SJCRH30 (cell line): ENCODE measurements at regions not wholly inside any gene's neighbourhood (a gene's known extent, or its start where the extent isn't known, plus 50 kb on each side); places are given as distances from the start of the nearest gene placed in this dataset.
"Not testable (repeated sequence)": the region's sequence is repeated elsewhere in the genome, so short reads cannot be mapped to it uniquely, and the experiment has no call there.

Experiments
- DNase-seq, 2 experiments: peaks; one replicate each; pipeline ENCODE4 v3.0.0-alpha.2; 2015 to 2020
- H3K27ac ChIP-seq: fragments of 250-450 bp; sonication (Bioruptor Pico); 2 replicates; pipeline ENCODE4 v1.5.1; 2020; ENCODE audit warnings: mild to moderate bottlenecking, moderate library complexity
- H3K27me3 ChIP-seq: fragments of 250-450 bp; sonication (Bioruptor Pico); 2 replicates; pipeline ENCODE4 v1.5.1; 2020; ENCODE audit warnings: mild to moderate bottlenecking, moderate library complexity
- H3K36me3 ChIP-seq: fragments of 250-450 bp; sonication (Bioruptor Pico); 2 replicates; pipeline ENCODE4 v1.5.1; 2020; ENCODE audit warnings: mild to moderate bottlenecking, moderate library complexity
- H3K4me1 ChIP-seq: fragments of 250-450 bp; sonication (Bioruptor Pico); 2 replicates; pipeline ENCODE4 v1.5.1; 2020; ENCODE audit warnings: mild to moderate bottlenecking, moderate library complexity
- H3K4me3 ChIP-seq: fragments of 250-450 bp; sonication (Bioruptor Pico); 2 replicates; pipeline ENCODE4 v1.5.1; 2020; ENCODE audit warnings: mild to moderate bottlenecking, moderate library complexity
- H3K9me3 ChIP-seq: fragments of 250-450 bp; sonication (Bioruptor Pico); replicated peaks from 2 replicates; pipeline ENCODE4 v1.5.1; 2020; ENCODE audit warnings: mild to moderate bottlenecking, moderate library complexity

DNA sequence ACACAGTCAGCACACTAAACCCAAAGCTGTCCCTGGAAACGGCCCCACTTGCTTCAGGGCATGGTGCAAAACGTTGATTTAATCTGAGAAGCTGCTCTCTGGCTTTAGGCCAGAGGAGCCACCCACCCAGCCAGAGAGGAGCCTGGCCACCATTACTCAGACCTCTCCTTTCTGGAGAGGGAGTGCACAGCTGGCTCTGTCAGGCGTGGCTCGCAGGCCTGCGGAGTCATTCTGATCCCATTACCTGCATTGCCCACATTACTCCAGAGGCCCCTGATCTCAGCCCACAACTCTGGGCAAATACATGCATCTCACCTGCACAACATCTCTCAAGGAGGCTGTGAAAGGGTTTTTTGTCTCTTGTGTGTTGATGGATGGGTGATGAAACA is 370.0 kb upstream of the IGFBP3 start:
- H3K27ac ChIP-seq, result no peak overlapping the region
- H3K36me3 ChIP-seq, result no peaks in the 10 kb centered on the region
- peak; percentile 60 to 63 for DNase-seq
- no peaks in the 10 kb centered on the region for H3K9me3 ChIP-seq
- no peak overlapping the region for H3K4me3 ChIP-seq
- peaks cover 13% of the 10 kb centered on the region for H3K4me1 ChIP-seq
- H3K27me3 ChIP-seq, result no peaks in the 10 kb centered on the region

DNA sequence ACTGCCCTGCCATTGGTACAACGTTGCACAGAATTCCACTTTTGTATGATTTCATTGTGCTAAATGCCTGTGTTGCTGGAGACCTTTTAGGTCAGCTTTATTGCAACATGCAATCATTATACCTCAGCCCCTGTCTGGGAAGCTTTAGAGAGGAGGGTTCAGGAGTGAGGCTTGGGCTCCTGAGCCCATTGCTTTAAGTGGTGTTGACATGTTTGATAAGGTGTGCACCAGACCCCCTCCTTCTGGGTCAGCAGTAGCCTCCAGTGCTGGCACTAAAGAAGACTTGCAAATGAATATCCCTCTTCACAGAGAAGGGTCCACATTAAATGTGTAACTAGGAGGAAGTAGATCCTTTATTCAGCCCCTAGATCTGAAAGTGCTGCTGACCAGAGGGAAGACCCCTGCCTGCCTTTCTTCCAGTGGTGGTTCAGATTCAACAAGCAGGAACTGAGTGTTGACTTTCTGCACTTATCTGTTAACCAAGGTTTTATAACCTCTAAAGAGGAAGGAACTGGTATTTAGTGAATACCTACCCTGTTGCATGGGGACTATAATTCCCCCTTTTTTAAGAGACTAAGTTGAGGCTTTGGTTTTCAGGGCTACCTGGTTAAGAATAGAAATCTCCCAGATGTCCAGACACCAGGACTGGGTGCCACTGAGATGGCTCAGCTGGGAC is 369.4 kb upstream of the IGFBP3 start:
- H3K27ac ChIP-seq, result no peak overlapping the region
- no peaks in the 10 kb centered on the region for H3K9me3 ChIP-seq
- H3K4me3 ChIP-seq, result no peak overlapping the region
- DNase-seq, result no peak
- no peaks in the 10 kb centered on the region for H3K36me3 ChIP-seq
- peaks cover 13% of the 10 kb centered on the region for H3K4me1 ChIP-seq
- no peaks in the 10 kb centered on the region for H3K27me3 ChIP-seq

DNA sequence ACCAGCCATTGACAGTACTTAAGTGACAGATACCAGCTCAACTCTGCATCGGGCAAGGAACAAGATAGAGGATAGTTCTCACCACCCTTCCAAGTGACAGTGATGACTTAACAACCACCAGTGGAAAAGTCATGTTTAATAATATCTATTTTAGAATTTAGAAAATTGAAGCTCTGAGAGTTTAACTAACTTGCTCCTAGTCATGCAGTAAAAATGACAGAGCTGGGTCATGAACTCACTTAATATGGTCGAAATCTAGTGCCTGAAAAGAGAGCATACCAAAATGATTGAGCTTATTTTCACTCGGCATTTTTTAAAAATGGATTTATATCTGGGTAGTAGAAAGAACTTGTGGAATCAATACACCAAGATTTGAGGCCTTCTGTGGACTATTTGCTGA is 367.8 kb upstream of the IGFBP3 start:
- H3K4me1 ChIP-seq, result peaks cover 13% of the 10 kb centered on the region
- DNase-seq, result no peak
- no peaks in the 10 kb centered on the region for H3K9me3 ChIP-seq
- H3K27ac ChIP-seq, result no peak overlapping the region
- H3K4me3 ChIP-seq, result no peak overlapping the region
- H3K36me3 ChIP-seq, result no peaks in the 10 kb centered on the region
- no peaks in the 10 kb centered on the region for H3K27me3 ChIP-seq

DNA sequence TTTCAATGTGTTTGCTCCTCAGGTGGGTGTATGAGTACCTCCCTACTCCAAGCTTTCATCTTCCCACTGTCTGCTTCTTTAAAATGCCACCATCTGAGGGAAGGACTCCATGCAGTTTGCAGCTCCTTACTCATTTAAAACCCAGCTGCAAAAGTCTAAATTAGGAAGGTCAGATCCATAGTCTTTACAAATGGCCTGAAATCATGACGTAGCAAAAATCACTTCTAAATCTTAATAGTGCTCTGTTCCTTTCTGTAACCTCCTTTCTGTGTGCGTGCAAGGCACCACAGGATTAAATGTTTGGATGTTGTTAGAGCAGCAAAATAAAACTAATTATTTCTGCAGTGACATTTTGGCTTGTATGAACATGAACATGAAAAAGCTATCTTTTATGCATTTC is 366.9 kb upstream of the IGFBP3 start:
- Histone ChIP-seq H3K27me3 (no peaks in the 10 kb centered on the region), H3K4me1 (peaks cover 13% of the 10 kb centered on the region)

DNA sequence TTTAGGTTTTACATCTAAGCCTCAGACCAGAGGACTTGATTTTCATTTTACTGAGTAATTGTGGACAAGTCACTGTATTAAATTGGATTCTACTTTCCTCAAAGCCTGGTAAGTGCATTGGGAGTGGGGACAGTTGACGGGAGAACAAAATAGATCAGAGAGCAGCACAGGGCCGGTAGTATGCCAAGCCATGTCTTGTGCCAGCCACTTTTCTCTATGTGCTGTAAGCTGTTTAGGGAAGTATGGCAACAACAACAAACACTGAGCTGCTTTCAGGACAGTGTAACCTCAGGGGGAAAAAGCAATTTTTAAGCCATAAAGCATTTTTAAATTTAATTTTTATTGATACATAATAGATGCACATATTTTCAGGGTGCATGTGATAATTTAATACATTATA is 365.9 kb upstream of the IGFBP3 start:
- Histone ChIP-seq H3K27ac (no peak overlapping the region), H3K27me3 (no peaks in the 10 kb centered on the region), H3K36me3 (no peaks in the 10 kb centered on the region), H3K4me1 (peaks cover 13% of the 10 kb centered on the region), H3K9me3 (no peaks in the 10 kb centered on the region), H3K4me3 (no peak overlapping the region)
- DNase-seq, result no peak

More for the DNA sequence above, 366.9 kb upstream of the IGFBP3 start:
- Histone ChIP-seq H3K9me3 (no peaks in the 10 kb centered on the region), H3K36me3 (no peaks in the 10 kb centered on the region), H3K4me3 (no peak overlapping the region), H3K27ac (no peak overlapping the region)
- DNase-seq, result no peak

DNA sequence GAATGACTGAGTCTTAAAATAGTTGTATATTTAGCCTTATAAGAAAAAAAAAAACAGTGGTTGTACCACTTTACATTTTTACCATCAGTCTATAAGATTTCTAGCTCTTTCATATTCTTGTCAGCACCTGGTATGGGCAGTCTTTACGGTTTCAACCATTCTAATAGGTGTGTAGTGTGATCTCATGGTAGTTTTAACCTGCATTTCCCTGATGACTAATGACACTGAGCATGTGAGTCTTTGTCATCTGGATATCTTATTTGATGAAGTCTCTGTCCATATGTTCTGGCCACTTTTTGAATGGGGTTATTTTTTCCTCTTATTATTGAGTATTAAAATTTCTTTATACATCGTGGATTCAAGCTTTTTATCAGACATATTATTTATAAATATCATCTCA is 365.3 kb upstream of the IGFBP3 start:
- Histone ChIP-seq H3K4me3 (no peak overlapping the region), H3K9me3 (no peaks in the 10 kb centered on the region), H3K4me1 (peaks cover 7% of the 10 kb centered on the region), H3K36me3 (no peaks in the 10 kb centered on the region), H3K27me3 (no peaks in the 10 kb centered on the region), H3K27ac (no peak overlapping the region)
- DNase-seq, result no peak

DNA sequence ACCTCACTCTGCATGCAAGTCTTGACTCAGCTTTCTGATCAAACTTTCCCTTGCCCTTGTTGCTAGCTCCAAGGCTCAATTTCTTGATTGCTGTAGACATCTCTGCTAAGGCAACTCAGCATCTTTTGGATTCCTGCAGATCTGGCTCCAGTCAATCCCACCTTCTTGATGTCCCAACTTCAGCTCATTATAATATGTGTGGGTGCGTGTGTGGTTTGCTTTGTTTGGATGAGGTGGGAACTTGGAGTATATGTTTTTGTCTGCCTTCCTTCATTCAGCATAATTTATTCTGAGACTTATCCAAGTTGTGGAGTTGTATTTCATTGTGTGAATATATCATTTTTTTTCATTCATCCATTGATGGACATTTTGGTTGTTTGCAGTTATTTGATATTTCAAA is 364.8 kb upstream of the IGFBP3 start:
- Histone ChIP-seq H3K27me3 (no peaks in the 10 kb centered on the region), H3K4me1 (peaks cover 3% of the 10 kb centered on the region), H3K36me3 (no peaks in the 10 kb centered on the region), H3K27ac (no peak overlapping the region), H3K4me3 (no peak overlapping the region), H3K9me3 (no peaks in the 10 kb centered on the region)
- DNase-seq, result no peak

DNA sequence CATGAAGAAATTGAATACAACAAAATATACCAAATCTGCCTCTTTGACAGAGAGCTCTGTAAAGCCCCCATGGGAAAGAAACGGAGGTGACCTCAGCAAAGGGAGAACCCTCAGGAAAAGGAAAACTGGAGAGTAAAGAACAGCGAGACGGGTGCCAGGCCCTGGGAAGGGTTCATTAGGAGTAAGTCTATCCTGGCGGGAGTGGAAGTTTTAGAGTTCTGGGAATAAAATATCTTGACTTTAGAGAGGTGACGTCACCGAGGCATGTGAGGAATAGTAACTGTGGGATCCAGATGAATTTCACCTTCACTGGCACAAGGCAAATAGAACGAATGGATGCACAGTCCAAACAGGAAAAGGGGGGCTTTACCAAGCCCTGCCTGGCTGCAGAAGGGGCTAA is 362.8 kb upstream of the IGFBP3 start:
- Histone ChIP-seq H3K9me3 (no peaks in the 10 kb centered on the region), H3K4me3 (no peak overlapping the region), H3K27ac (no peak overlapping the region), H3K4me1 (no peaks in the 10 kb centered on the region), H3K27me3 (no peaks in the 10 kb centered on the region), H3K36me3 (no peaks in the 10 kb centered on the region)
- DNase-seq, result no peak

DNA sequence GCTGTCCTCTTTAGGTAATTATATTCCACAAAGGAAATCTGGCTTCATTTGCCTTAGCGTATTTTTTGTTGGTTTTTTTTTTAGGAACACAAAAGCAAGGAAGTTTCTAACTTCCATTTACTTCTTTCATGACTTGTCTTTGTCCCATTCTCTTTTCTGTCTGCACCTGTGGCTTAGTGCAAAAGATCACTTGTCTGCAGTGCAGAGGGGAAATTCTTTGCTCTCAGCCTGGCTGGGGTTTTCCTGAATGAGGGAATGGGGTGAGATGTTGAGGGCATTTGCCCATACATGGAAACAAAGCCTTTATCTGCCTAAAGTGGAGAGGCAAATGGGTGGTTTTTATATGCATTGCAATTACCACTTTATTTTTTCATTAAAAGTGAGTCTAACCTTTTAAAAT is 361.1 kb upstream of the IGFBP3 start:
- no peak for DNase-seq
- Histone ChIP-seq H3K9me3 (no peaks in the 10 kb centered on the region), H3K4me1 (no peaks in the 10 kb centered on the region), H3K27ac (no peak overlapping the region), H3K36me3 (no peaks in the 10 kb centered on the region), H3K4me3 (no peak overlapping the region), H3K27me3 (no peaks in the 10 kb centered on the region)

DNA sequence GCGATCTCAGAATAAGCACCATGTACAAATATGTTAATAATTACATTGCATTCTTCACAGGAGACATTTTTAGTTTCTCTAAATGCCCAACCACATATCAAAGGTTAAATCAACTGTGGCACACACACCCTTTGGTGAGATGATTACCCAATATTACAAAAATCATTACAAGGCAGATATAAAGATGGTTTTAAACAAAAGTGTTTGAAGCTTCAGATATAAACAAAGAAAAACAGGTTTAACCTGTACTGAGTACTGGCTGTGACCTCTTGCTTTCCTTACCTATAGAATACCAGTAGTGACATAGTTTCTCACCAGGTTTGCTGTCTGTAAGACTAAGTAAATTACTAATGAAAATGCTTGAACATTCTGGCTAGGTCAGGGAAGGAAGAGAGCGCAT is 360.0 kb upstream of the IGFBP3 start:
- Histone ChIP-seq H3K4me3 (no peak overlapping the region), H3K4me1 (no peaks in the 10 kb centered on the region), H3K27me3 (no peaks in the 10 kb centered on the region), H3K27ac (no peak overlapping the region), H3K9me3 (no peaks in the 10 kb centered on the region), H3K36me3 (no peaks in the 10 kb centered on the region)
- no peak for DNase-seq

DNA sequence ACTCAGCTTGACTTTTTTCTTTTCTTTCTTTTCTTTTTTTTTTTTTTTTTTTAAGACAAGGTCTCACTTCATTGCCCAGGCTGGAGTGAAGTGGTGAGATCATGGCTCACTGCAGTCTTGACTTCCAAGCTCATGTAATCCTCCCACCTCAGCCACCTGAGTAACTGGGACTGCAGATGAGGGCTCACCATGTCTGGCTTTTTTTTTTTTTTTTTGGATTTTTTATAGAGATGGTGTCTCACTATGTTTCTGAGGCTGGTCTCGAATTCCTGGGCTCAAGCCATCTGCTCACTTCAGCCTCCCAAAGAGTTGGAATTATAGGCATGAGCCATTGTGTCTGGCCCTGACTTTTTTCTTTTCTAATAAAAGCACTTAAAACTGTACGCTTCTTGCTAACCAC is 358.2 kb upstream of the IGFBP3 start:
- Histone ChIP-seq H3K27ac (no peak overlapping the region), H3K9me3 (no peaks in the 10 kb centered on the region), H3K4me3 (no peak overlapping the region), H3K36me3 (no peaks in the 10 kb centered on the region), H3K4me1 (no peaks in the 10 kb centered on the region), H3K27me3 (no peaks in the 10 kb centered on the region)
- no peak for DNase-seq

DNA sequence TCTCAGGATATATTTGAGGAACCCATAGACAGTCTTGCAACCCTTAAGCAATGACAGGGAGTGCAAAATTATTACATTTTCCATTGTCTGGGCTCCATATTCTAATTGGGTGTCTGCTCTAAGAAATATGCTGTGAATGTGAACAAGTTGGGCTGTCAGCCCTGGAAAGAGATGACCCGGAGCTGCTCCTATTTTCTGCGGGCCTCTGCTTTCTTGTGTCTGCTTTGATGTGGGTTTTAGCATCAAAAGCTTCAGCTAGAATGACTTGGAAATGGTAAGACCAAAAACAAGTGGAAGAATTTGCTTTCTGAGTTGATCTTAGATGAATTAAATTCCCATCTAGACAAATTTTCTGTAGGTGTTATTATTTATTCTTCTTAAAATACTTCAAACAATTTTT is 343.6 kb upstream of the IGFBP3 start:
- no peaks in the 10 kb centered on the region for H3K27me3 ChIP-seq
- H3K36me3 ChIP-seq, result no peaks in the 10 kb centered on the region
- no peak overlapping the region for H3K27ac ChIP-seq
- H3K9me3 ChIP-seq, result 0 out of 2 replicates have a peak, but pooled peaks cover 3% of the 10 kb centered on the region
- H3K4me3 ChIP-seq, result no peak overlapping the region
- H3K4me1 ChIP-seq, result no peaks in the 10 kb centered on the region; the same call in 1 of the 2 replicates
- DNase-seq, result no peak

DNA sequence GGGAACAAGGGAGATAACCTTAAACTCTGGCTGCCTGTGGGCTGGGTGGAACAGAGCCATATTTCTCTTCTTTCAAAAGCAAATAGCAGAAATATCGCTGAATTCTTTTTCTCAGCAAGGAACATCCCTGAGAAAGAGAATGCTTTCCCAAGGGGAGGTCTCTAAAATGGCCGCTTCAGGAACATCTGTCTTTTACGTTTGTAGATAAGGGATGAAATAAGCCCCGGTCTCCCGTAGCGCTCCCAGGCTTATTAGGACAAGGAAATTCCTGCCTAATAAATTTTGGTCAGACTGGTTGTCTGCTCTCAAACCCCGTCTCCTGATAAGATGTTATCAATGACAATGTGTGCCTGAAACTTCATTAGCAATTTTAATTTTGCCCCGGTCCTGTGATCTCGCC is 340.6 kb upstream of the IGFBP3 start:
- not testable (repeated sequence) for H3K27me3 ChIP-seq, H3K27ac ChIP-seq, DNase-seq, H3K4me3 ChIP-seq, H3K36me3 ChIP-seq, H3K9me3 ChIP-seq, H3K4me1 ChIP-seq

DNA sequence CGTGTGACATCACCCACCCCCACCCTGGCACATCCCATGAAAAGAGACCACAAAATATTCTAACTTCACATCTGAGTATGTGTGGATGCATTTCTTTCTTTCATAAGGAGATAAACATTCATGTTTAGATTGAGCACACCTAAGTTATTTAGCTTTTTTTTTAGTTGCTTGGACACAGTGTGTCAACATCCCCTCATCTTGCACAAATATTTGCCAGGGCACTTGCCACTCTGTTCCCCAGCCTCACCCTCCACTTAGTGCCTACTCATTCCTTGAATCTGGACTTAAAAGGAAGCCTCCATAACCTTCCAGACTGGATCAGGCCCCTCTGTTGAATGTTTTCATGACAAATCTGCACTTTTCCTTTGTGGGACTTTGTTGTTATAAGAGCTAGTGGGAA is 338.9 kb upstream of the IGFBP3 start:
- DNase-seq, result no peak
- Histone ChIP-seq H3K36me3 (no peaks in the 10 kb centered on the region), H3K27ac (no peak overlapping the region), H3K9me3 (0 out of 2 replicates have a peak, but pooled peaks cover 3% of the 10 kb centered on the region), H3K27me3 (no peaks in the 10 kb centered on the region), H3K4me1 (no peaks in the 10 kb centered on the region), H3K4me3 (no peak overlapping the region)

DNA sequence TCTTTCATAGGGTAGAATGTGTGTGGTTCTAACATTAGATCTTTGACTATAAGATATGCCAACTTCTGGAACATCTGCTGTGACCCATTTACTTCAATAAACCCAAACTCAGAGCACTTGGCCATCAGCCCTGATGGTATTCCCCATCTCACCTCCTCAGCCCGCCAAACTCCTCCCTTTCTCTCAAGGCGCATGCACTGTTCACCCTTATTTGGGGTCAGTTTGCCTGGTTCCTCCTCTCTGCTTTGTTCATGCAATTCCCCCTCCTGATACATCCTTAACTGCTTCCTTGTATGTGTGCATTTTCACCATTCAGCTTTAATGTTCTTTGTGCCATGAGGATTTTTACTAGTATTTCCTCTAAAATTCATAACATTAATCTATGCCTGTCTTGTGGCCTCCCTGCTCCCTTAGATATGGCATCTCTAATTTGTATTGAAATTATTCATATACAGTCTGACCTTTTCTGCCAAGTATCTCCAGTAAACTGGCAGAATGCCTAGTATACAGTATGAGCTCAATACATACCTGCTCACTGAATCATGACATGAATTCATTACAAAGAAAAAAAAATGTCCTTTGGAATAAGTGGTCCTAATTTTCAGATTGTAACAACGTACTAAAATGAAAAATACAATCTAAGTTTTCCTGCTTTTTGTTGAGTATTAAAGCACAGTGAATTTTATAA is 336.8 kb upstream of the IGFBP3 start:
- Histone ChIP-seq H3K4me3 (no peak overlapping the region), H3K36me3 (no peaks in the 10 kb centered on the region), H3K27ac (no peak overlapping the region), H3K9me3 (0 out of 2 replicates have a peak, but pooled peaks cover 3% of the 10 kb centered on the region), H3K4me1 (no peaks in the 10 kb centered on the region), H3K27me3 (no peaks in the 10 kb centered on the region)
- no peak for DNase-seq
